SH-SY5Y (cell line): ENCODE measurements at regions not wholly inside any gene's neighbourhood (a gene's known extent, or its start where the extent isn't known, plus 50 kb on each side); places are given as distances from the start of the nearest gene placed in this dataset.

ENCODE experiments used
- GATA2 ChIP-seq: IDR thresholded peaks from 2 replicates; pipeline ENCODE4 v1.6.1; 2011; ENCODE audit warnings: mild to moderate bottlenecking, low read depth, low read length
- GATA3 ChIP-seq: IDR thresholded peaks from 2 replicates; pipeline ENCODE4 v1.6.1; 2011; ENCODE audit warnings: low read depth, mild to moderate bottlenecking, low read length, moderate library complexity

GRCh38 chr5:176727983-176728675 lies 80.8 kb downstream of the TSPAN17 start:
- no peak for TF ChIP-seq GATA3

- TF ChIP-seq GATA2 (no peak), GATA3 (no peak)
Observed at GRCh38 chr5:176728831-176729251, 81.5 kb upstream of the UNC5A start.

GRCh38 chr5:176730815-176731475 lies 79.4 kb upstream of the UNC5A start:
- TF ChIP-seq GATA2 (no peak), GATA3 (no peak)

GRCh38 chr5:176731506-176732160 lies 78.7 kb upstream of the UNC5A start:
- TF ChIP-seq GATA3: no peak
- TF ChIP-seq GATA2: no peak

- no peak for TF ChIP-seq GATA3
- TF ChIP-seq GATA2: no peak
Observed at GRCh38 chr5:176732306-176732705, 78.1 kb upstream of the UNC5A start.

GRCh38 chr5:176732736-176733405 lies 77.5 kb upstream of the UNC5A start:
- TF ChIP-seq GATA3: no peak
- TF ChIP-seq GATA2: no peak

- TF ChIP-seq GATA3 (no peak), GATA2 (no peak)
Observed at GRCh38 chr5:176733406-176734262, 76.7 kb upstream of the UNC5A start.

GRCh38 chr5:176734756-176735342 lies 75.5 kb upstream of the UNC5A start:
- TF ChIP-seq GATA2 (no peak), GATA3 (no peak)

- TF ChIP-seq GATA3 (no peak), GATA2 (no peak)
Observed at GRCh38 chr5:176735383-176736265, 74.7 kb upstream of the UNC5A start.

GRCh38 chr5:176736301-176736930 lies 73.9 kb upstream of the UNC5A start:
- TF ChIP-seq GATA2 (no peak), GATA3 (no peak)

- TF ChIP-seq GATA2 (no peak), GATA3 (no peak)
Observed at GRCh38 chr5:176736931-176737745, 73.2 kb upstream of the UNC5A start.
